C4-2B (cell line): ENCODE measurements at regions not wholly inside any gene's neighbourhood (a gene's known extent, or its start where the extent isn't known, plus 50 kb on each side); places are given as distances from the start of the nearest gene placed in this dataset.

Experiments
- H3K27ac ChIP-seq: fragments of 450-650 bp; 2 replicates; pipeline ENCODE4 v1.5.1; 2017
- CTCF ChIP-seq: fragments of 450-650 bp; conservative IDR thresholded peaks from 2 replicates; pipeline ENCODE4 v1.5.1; 2017; ENCODE audit warnings: mild to moderate bottlenecking
- ZFX ChIP-seq: fragments of 450-650 bp; IDR thresholded peaks from 2 replicates; pipeline ENCODE4 v1.6.1; 2017

- TF ChIP-seq ZFX (no peak), CTCF (peak; percentile 83)
- no peak overlapping the region for H3K27ac ChIP-seq
These were observed 240.9 kb upstream of the BTBD3 start for GRCh38 chr20:11676630-11677287.

GRCh38 chr20:11677428-11677827, 240.3 kb upstream of the BTBD3 start:
- H3K27ac ChIP-seq: no peak overlapping the region
- TF ChIP-seq ZFX (no peak), CTCF (no peak)

GRCh38 chr20:11677836-11678235, 239.9 kb upstream of the BTBD3 start:
- TF ChIP-seq ZFX (no peak), CTCF (no peak)
- H3K27ac ChIP-seq: no peak overlapping the region

- TF ChIP-seq ZFX: no peak
- no peak for TF ChIP-seq CTCF
- no peak overlapping the region for H3K27ac ChIP-seq
These were observed 235.4 kb upstream of the BTBD3 start for GRCh38 chr20:11682285-11682684.

- no peak overlapping the region for H3K27ac ChIP-seq
- TF ChIP-seq CTCF (no peak), ZFX (no peak)
These were observed 231.5 kb upstream of the BTBD3 start for GRCh38 chr20:11686195-11686594.

GRCh38 chr20:11686820-11687543, 230.7 kb upstream of the BTBD3 start:
- H3K27ac ChIP-seq: no peak overlapping the region
- no peak for TF ChIP-seq CTCF
- no peak for TF ChIP-seq ZFX

GRCh38 chr20:11687546-11688292, 230.0 kb upstream of the BTBD3 start:
- no peak overlapping the region for H3K27ac ChIP-seq
- TF ChIP-seq ZFX: no peak
- no peak for TF ChIP-seq CTCF
